Hepatocyte (in vitro differentiated cells): ENCODE measurements at regions not wholly inside any gene's neighbourhood (a gene's known extent, or its start where the extent isn't known, plus 50 kb on each side); places are given as distances from the start of the nearest gene placed in this dataset.

Source experiments
- EZH2 ChIP-seq: fragments of 200-600 bp; sonication (generic); IDR thresholded peaks from 2 replicates; pipeline ENCODE4 v1.6.1; 2016; ENCODE audit warnings: antibody characterized with exemption, mild to moderate bottlenecking, borderline replicate concordance
- TF ChIP-seq, protein P1 (sequence below): fragments of 200-600 bp; sonication (generic); IDR thresholded peaks from 2 replicates; pipeline ENCODE4 v1.5.1; 2016; ENCODE audit warnings: antibody characterized with exemption, mild to moderate bottlenecking; ENCODE audit not compliant: poor library complexity

DNA sequence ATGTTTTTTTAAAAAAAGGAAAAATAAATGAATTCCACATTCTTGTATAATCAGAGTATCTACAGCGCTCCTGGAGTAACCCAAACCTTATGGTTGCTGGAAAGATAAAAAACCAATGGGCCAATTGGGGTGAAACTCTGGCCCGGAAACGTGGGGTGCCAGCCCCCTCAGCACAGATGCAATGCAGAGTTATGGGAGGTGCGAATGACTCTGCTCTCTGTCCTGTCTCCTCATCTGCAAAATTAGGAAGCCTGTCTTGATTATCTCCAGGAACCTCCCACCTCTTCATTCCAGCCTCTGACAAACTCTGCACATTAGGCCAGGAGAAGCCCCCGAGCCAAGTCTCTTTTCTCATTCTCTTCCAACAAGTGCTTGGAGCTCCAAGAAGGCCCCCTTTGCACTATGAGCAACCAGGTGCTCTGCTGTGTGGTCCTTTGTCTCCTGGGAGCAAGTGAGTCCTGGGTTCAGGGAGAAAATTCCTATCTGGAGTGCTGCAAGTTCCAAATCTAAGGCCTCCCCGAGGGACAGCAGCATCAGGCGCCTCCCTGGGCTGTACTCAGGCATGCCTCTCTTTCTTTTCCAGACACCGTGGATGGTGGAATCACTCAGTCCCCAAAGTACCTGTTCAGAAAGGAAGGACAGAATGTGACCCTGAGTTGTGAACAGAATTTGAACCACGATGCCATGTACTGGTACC is 130.5 kb upstream of the PRSS1 start:
- TF ChIP-seq, protein P1, sequence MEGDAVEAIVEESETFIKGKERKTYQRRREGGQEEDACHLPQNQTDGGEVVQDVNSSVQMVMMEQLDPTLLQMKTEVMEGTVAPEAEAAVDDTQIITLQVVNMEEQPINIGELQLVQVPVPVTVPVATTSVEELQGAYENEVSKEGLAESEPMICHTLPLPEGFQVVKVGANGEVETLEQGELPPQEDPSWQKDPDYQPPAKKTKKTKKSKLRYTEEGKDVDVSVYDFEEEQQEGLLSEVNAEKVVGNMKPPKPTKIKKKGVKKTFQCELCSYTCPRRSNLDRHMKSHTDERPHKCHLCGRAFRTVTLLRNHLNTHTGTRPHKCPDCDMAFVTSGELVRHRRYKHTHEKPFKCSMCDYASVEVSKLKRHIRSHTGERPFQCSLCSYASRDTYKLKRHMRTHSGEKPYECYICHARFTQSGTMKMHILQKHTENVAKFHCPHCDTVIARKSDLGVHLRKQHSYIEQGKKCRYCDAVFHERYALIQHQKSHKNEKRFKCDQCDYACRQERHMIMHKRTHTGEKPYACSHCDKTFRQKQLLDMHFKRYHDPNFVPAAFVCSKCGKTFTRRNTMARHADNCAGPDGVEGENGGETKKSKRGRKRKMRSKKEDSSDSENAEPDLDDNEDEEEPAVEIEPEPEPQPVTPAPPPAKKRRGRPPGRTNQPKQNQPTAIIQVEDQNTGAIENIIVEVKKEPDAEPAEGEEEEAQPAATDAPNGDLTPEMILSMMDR: no peak
- no peak for TF ChIP-seq EZH2
